ENCODE measurements at regions not wholly inside any gene's neighbourhood (a gene's known extent, or its start where the extent isn't known, plus 50 kb on each side); places are given as distances from the start of the nearest gene placed in this dataset.
"Not testable (repeated sequence)": the region's sequence is repeated elsewhere in the genome, so short reads cannot be mapped to it uniquely, and the experiment has no call there.

- no peaks in the 10 kb centered on the region for H3K27me3 ChIP-seq
- H3K4me3 ChIP-seq = no peak overlapping the region
- peaks cover 0 to 9% of the 10 kb centered on the region in 2 donors for H3K9me3 ChIP-seq
- no peak for TF ChIP-seq CTCF (IDR thresholded peaks at IDR 0.05)
- no peaks in the 10 kb centered on the region for H3K36me3 ChIP-seq
- no peaks in the 10 kb centered on the region for H3K4me1 ChIP-seq
- no peak for DNase-seq (ENCODE audit: low spot score)
- H3K27ac ChIP-seq = no peak overlapping the region
These were observed 438.5 kb upstream of the NUDT12 start for GRCh38 chr5:104001136-104001535.

- TF ChIP-seq CTCF (IDR thresholded peaks at IDR 0.05) = no peak
- DNase-seq (ENCODE audit: low spot score) = no peak
- no peaks in the 10 kb centered on the region for H3K4me1 ChIP-seq
These were observed 430.4 kb upstream of the NUDT12 start for GRCh38 chr5:103993031-103993430.

GRCh38 chr5:103990064-103990463, 427.5 kb upstream of the NUDT12 start:
- no peaks in the 10 kb centered on the region for H3K36me3 ChIP-seq
- DNase-seq (ENCODE audit: low spot score) = no peak
- H3K4me1 ChIP-seq = no peaks in the 10 kb centered on the region

More at GRCh38 chr5:103993031-103993430, 430.4 kb upstream of the NUDT12 start:
- Histone ChIP-seq H3K27ac (no peak overlapping the region), H3K36me3 (no peaks in the 10 kb centered on the region), H3K9me3 (peaks cover 0 to 9% of the 10 kb centered on the region in 2 donors), H3K4me3 (no peak overlapping the region), H3K27me3 (no peaks in the 10 kb centered on the region)

GRCh38 chr5:103981592-103981991, 419.0 kb upstream of the NUDT12 start:
- H3K27me3 ChIP-seq = no peaks in the 10 kb centered on the region
- H3K9me3 ChIP-seq = peaks cover 0 to 5% of the 10 kb centered on the region in 2 donors
- no peaks in the 10 kb centered on the region for H3K4me1 ChIP-seq
- H3K36me3 ChIP-seq = no peaks in the 10 kb centered on the region
- DNase-seq (ENCODE audit: low spot score) = no peak
- no peak overlapping the region for H3K27ac ChIP-seq
- TF ChIP-seq CTCF (IDR thresholded peaks at IDR 0.05) = no peak
- H3K4me3 ChIP-seq = no peak overlapping the region

More at GRCh38 chr5:103990064-103990463, 427.5 kb upstream of the NUDT12 start:
- TF ChIP-seq CTCF (IDR thresholded peaks at IDR 0.05) = no peak
- H3K9me3 ChIP-seq = no peaks in the 10 kb centered on the region
- H3K27ac ChIP-seq = no peak overlapping the region
- no peaks in the 10 kb centered on the region for H3K27me3 ChIP-seq
- no peak overlapping the region for H3K4me3 ChIP-seq

GRCh38 chr5:103973669-103974068, 411.1 kb upstream of the NUDT12 start:
- no peak overlapping the region for H3K4me3 ChIP-seq
- no peak for DNase-seq (ENCODE audit: low spot score)
- H3K27ac ChIP-seq = no peak overlapping the region
- H3K4me1 ChIP-seq = no peaks in the 10 kb centered on the region
- no peaks in the 10 kb centered on the region for H3K36me3 ChIP-seq
- peaks cover 0 to 34% of the 10 kb centered on the region in 2 donors for H3K9me3 ChIP-seq
- no peak for TF ChIP-seq CTCF (IDR thresholded peaks at IDR 0.05)
- H3K27me3 ChIP-seq = no peaks in the 10 kb centered on the region

GRCh38 chr5:103966295-103966694, 403.7 kb upstream of the NUDT12 start:
- not testable (repeated sequence) for H3K4me1 ChIP-seq; H3K27ac ChIP-seq; H3K36me3 ChIP-seq; H3K4me3 ChIP-seq; H3K27me3 ChIP-seq; DNase-seq (ENCODE audit: low spot score)
- peaks cover 0 to 27% of the 10 kb centered on the region in 2 donors for H3K9me3 ChIP-seq
